K562 (cell line): ENCODE measurements at regions not wholly inside any gene's neighbourhood (a gene's known extent, or its start where the extent isn't known, plus 50 kb on each side); places are given as distances from the start of the nearest gene placed in this dataset.

Experiments
- ATAC-seq: fragments of 200-7000 bp; cut with Tn5 transposase; 3 replicates; pipeline ENCODE4 v1.9.1; 2020; ENCODE audit warnings: moderate library complexity
- BruUV-seq: library from RNA; stranded (reverse); fragments of 400-500 nt; replicated peaks from 2 replicates; lab custom pipeline; 2021; lab: Mats Ljungman, UMichigan
- CTCF ChIA-PET: fragments of 300-600 bp; formaldehyde crosslinking; extraction: SDS; loops from one replicate; lab custom pipeline; 2021; ENCODE audit warnings: low intra/inter-chr PET ratio; lab: Yijun Ruan, JAX
- POLR2A ChIA-PET: fragments of 300-600, 350-650 bp; sonication (Branson Sonifier 250); formaldehyde crosslinking; extraction: SDS; loops from one replicate; lab custom pipeline; 2021; ENCODE audit warnings: antibody characterized with exemption, inconsistent platforms; lab: Yijun Ruan, JAX
- DNase-seq, 4 experiments: peaks; one replicate each; pipeline versions ENCODE4 v3.0.0 to v3.0.0-alpha.2; 2011 to 2018; ENCODE audit warnings: low spot score in 3 of 4, mixed read lengths in 3 of 4; ENCODE audit errors: extremely low read depth in 1 of 4
- FAIRE-seq: peaks from 2 replicates; lab custom pipeline; 2011; peaks lifted over from hg19 to GRCh38; lab: Jason Lieb, UNC
- H2AFZ ChIP-seq: 2 replicates; pipeline ENCODE4 v1.6.0; 2011; ENCODE audit warnings: low read depth, low read length, control low read depth, inconsistent platforms
- H3K27ac ChIP-seq: fragments of 200-600 bp; 3 replicates; pipeline ENCODE4 v1.8.0; 2011; ENCODE audit warnings: low read depth, mild to moderate bottlenecking, control low read depth, inconsistent platforms, low read length, moderate library complexity, mixed read lengths; ENCODE audit errors: extremely low read depth
- H3K27me3 ChIP-seq, 2 experiments: fragments of 300-600 bp in 1 of 2; 2 replicates in 1 of 2; 3 replicates in 1 of 2; pipeline versions ENCODE4 v1.6.0 to v1.8.0; 2011; ENCODE audit warnings: inconsistent platforms in 2 of 2, low read length in 2 of 2, mild to moderate bottlenecking in 1 of 2, mixed read lengths in 1 of 2, moderate library complexity in 1 of 2; ENCODE audit not compliant: control insufficient read depth in 2 of 2, insufficient read depth in 2 of 2
- H3K36me3 ChIP-seq: fragments of 300-600 bp; 3 replicates; pipeline ENCODE4 v1.8.0; 2011; ENCODE audit warnings: mild to moderate bottlenecking, low read length, inconsistent platforms; ENCODE audit not compliant: control insufficient read depth, insufficient read depth
- H3K4me1 ChIP-seq, 2 experiments: fragments of 200-600 bp in 1 of 2; replicated peaks in 1 of 2; 2 replicates in 1 of 2; 3 replicates in 1 of 2; pipeline versions ENCODE4 v1.5.1 to v1.8.0; 2011; ENCODE audit warnings: inconsistent platforms in 2 of 2, low read length in 2 of 2, mild to moderate bottlenecking in 1 of 2, mixed read lengths in 1 of 2, moderate library complexity in 1 of 2; ENCODE audit not compliant: control insufficient read depth in 2 of 2, insufficient read depth in 2 of 2
- H3K4me2 ChIP-seq: 2 replicates; pipeline ENCODE4 v1.6.1; 2011; ENCODE audit warnings: low read length, control low read depth, inconsistent platforms, mixed read lengths; ENCODE audit not compliant: insufficient read depth
- H3K4me3 ChIP-seq: fragments of 200-600 bp; sonication (generic), shearing (Covaris generic); 2 replicates; pipeline ENCODE4 v1.5.1; 2016; ENCODE audit warnings: control low read depth, inconsistent platforms
- H3K79me2 ChIP-seq: fragments of 200-600 bp; 3 replicates; pipeline ENCODE4 v1.8.0; 2011; ENCODE audit warnings: low read length, inconsistent platforms; ENCODE audit not compliant: control insufficient read depth, insufficient read depth
- H3K9ac ChIP-seq, 2 experiments: 2 replicates each; pipeline versions ENCODE4 v1.6.0 to v1.6.1; 2011; ENCODE audit warnings: low read depth in 2 of 2, low read length in 2 of 2, control low read depth in 1 of 2, inconsistent platforms in 1 of 2, mild to moderate bottlenecking in 1 of 2, mixed read lengths in 1 of 2; ENCODE audit not compliant: insufficient read depth in 1 of 2
- H3K9me1 ChIP-seq: one replicate; pipeline ENCODE4 v1.6.0; 2011; ENCODE audit warnings: inconsistent platforms, mild to moderate bottlenecking, low read length, moderate library complexity; ENCODE audit not compliant: control insufficient read depth, insufficient read depth
- H3K9me3 ChIP-seq: replicated peaks from 2 replicates; pipeline ENCODE4 v1.5.1; 2011; ENCODE audit warnings: low read depth, low read length, inconsistent platforms; ENCODE audit not compliant: control insufficient read depth, insufficient read depth
- H4K20me1 ChIP-seq: replicated peaks from 2 replicates; pipeline ENCODE4 v1.6.1; 2011; ENCODE audit warnings: low read length, inconsistent platforms, mixed read lengths; ENCODE audit not compliant: control insufficient read depth, insufficient read depth
- CBFA2T2 ChIP-seq: fragments of 450-650 bp; conservative IDR thresholded peaks from 2 replicates; pipeline ENCODE4 v1.6.1; 2017; ENCODE audit warnings: mild to moderate bottlenecking
- CBX2 ChIP-seq: fragments of 200-600 bp; sonication (generic); IDR thresholded peaks from one replicate; pipeline ENCODE4 v1.6.1; 2012; ENCODE audit warnings: mild to moderate bottlenecking, low read length, inconsistent platforms; ENCODE audit not compliant: insufficient read depth, poor library complexity, severe bottlenecking
- NFRKB ChIP-seq: fragments of 450-650 bp; IDR thresholded peaks from 2 replicates; pipeline ENCODE4 v1.6.1; 2016; ENCODE audit warnings: low read depth
- POLR2H ChIP-seq: IDR thresholded peaks from 2 replicates; pipeline ENCODE4 v1.6.1; 2016; ENCODE audit warnings: missing genetic modification characterization, low read depth, mild to moderate bottlenecking, control low read depth, missing compliant biosample characterization, moderate library complexity
- ZBTB9 ChIP-seq: fragments of 450-650 bp; formaldehyde crosslinking; IDR thresholded peaks from 2 replicates; pipeline ENCODE4 v1.4.0; 2020; ENCODE audit warnings: mild to moderate bottlenecking, moderate library complexity
- ZFP91 ChIP-seq: sonication (generic); formaldehyde crosslinking; IDR thresholded peaks from 2 replicates; pipeline ENCODE4 v1.8.0; 2022; ENCODE audit warnings: mild to moderate bottlenecking, missing genetic modification reagents
- ZNF143 ChIP-seq: sonication (generic); formaldehyde crosslinking; IDR thresholded peaks from 2 replicates; pipeline ENCODE4 v1.9.0; 2022; ENCODE audit warnings: mild to moderate bottlenecking, missing genetic modification reagents
- ZNF184 ChIP-seq: sonication (generic); formaldehyde crosslinking; IDR thresholded peaks from 2 replicates; pipeline ENCODE4 v1.5.0; 2020; ENCODE audit warnings: missing genetic modification reagents
- ZNF408 ChIP-seq: fragments of 250-450 bp; sonication (Bioruptor Pico); IDR thresholded peaks from 2 replicates; pipeline ENCODE4 v1.4.0; 2020; ENCODE audit warnings: low read depth, mild to moderate bottlenecking, moderate library complexity
- ZNF444 ChIP-seq: fragments of 250-450 bp; sonication (Bioruptor Pico); IDR thresholded peaks from 2 replicates; pipeline ENCODE4 v1.4.0; 2020; ENCODE audit warnings: mild to moderate bottlenecking, moderate library complexity
- ZNF707 ChIP-seq: fragments of 250-450 bp; sonication (Bioruptor Pico); conservative IDR thresholded peaks from 2 replicates; pipeline ENCODE4 v1.8.0; 2022; ENCODE audit warnings: inconsistent platforms, mild to moderate bottlenecking, moderate library complexity
- WGBS: fragments of 100-300 bp; shearing (Covaris generic); methylation state at CpG from one replicate; pipeline ENCODE4 v1.1.6; 2016; ENCODE audit warnings: low coverage, mixed read lengths; ENCODE audit not compliant: insufficient coverage; ENCODE audit errors: missing lambda C conversion rate; 5-methylcytosine and 5-hydroxymethylcytosine counted together
- in situ Hi-C: fragments of 300-500 bp; cut with MboI; formaldehyde crosslinking; loops from 4 replicates; pipeline ENCODE4 v1.15.0; 2018; ENCODE audit warnings: inconsistent platforms, mixed read lengths
- intact Hi-C: fragments of 100-400 bp; cut with micrococcal nuclease; formaldehyde crosslinking; loops from 2 replicates; pipeline ENCODE4 v1.14.2; 2022
- TF ChIP-seq, protein P1 (sequence below): fragments of 250-450 bp; sonication (Bioruptor Pico); IDR thresholded peaks from 2 replicates; pipeline ENCODE4 v1.4.0; 2020

DNA sequence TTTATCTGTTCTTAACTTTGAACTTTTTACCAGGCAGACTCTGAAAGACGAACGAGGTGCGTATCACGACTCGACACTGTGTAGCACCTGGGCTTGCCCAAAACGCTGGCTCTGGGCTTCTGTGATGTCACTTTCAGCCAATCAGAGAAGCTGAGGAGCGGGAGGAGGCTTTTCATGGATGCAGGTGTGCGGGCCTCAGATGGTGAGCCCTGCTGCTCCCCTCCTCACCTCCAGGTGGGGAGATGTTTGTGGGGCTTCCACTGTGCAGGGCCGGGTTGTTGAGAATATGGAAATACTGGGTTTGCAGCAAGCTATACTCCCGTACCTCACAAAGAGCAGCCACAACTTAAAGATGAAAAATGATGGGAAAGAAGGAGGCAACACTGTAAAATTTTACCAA lies 246.3 kb downstream of the IRX2 start (continued):
- no peak for TF ChIP-seq ZBTB9 (CRISPR knock-in tag)

DNA sequence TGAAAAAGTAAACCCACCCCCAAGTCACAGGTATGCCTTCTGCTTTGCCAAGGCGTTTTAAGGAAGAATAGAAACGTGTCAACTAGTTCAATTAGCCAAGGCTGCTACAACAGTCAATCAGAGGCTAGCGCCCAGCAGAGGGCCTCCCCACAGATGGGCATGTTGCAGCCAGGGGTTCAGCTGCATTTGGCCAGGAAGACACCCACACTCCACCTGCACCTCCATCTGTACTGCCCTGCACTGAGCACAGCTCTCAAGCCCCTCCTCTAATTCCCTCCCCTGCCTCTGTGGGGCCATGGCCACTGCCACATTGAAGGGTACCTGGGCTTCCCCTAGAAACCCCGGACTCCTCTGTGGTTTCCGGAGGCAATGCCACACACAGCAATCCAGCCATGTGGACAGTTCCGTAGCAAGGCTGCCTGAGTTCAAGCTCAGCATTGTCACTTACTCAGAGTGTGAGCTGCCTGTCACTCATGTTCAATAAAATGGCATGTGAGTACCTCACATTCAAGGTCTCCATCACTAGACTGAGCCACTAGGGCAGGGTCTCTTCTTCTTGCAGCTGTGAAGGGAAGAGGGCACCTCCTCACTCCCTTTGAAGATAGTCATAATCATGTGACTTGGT lies 248.4 kb downstream of the IRX2 start:
- Histone ChIP-seq H3K27ac (no peak overlapping the region), H4K20me1 (no peaks in the 10 kb centered on the region), H3K9me1 (no peaks in the 10 kb centered on the region), H3K4me1 (no peaks in the 10 kb centered on the region), H3K79me2 (no peaks in the 10 kb centered on the region), H3K27me3 (no peaks in the 10 kb centered on the region; a peak in 1 of 5 replicates), H3K9ac (no peak overlapping the region), H3K36me3 (no peaks in the 10 kb centered on the region), H3K4me2 (no peak overlapping the region), H3K4me3 (no peak overlapping the region), H2AFZ (no peak overlapping the region), H3K9me3 (no peaks in the 10 kb centered on the region)
- intact Hi-C loops = no loop called here
- DNase-seq (no peak), FAIRE-seq (no peak), ATAC-seq (no peak)
- BruUV-seq = no TSS peak
- WGBS = 0% methylated on average over 6 of the region's 6 CpGs
- in situ Hi-C loops = no loop called here
- CTCF ChIA-PET = no interaction called here
- POLR2A ChIA-PET = no interaction called here
- no peak for TF ChIP-seq CBX2
- no peak for TF ChIP-seq ZNF707 (CRISPR knock-in tag)
- TF ChIP-seq ZFP91 (CRISPR knock-in tag) = no peak
- TF ChIP-seq, protein P1, sequence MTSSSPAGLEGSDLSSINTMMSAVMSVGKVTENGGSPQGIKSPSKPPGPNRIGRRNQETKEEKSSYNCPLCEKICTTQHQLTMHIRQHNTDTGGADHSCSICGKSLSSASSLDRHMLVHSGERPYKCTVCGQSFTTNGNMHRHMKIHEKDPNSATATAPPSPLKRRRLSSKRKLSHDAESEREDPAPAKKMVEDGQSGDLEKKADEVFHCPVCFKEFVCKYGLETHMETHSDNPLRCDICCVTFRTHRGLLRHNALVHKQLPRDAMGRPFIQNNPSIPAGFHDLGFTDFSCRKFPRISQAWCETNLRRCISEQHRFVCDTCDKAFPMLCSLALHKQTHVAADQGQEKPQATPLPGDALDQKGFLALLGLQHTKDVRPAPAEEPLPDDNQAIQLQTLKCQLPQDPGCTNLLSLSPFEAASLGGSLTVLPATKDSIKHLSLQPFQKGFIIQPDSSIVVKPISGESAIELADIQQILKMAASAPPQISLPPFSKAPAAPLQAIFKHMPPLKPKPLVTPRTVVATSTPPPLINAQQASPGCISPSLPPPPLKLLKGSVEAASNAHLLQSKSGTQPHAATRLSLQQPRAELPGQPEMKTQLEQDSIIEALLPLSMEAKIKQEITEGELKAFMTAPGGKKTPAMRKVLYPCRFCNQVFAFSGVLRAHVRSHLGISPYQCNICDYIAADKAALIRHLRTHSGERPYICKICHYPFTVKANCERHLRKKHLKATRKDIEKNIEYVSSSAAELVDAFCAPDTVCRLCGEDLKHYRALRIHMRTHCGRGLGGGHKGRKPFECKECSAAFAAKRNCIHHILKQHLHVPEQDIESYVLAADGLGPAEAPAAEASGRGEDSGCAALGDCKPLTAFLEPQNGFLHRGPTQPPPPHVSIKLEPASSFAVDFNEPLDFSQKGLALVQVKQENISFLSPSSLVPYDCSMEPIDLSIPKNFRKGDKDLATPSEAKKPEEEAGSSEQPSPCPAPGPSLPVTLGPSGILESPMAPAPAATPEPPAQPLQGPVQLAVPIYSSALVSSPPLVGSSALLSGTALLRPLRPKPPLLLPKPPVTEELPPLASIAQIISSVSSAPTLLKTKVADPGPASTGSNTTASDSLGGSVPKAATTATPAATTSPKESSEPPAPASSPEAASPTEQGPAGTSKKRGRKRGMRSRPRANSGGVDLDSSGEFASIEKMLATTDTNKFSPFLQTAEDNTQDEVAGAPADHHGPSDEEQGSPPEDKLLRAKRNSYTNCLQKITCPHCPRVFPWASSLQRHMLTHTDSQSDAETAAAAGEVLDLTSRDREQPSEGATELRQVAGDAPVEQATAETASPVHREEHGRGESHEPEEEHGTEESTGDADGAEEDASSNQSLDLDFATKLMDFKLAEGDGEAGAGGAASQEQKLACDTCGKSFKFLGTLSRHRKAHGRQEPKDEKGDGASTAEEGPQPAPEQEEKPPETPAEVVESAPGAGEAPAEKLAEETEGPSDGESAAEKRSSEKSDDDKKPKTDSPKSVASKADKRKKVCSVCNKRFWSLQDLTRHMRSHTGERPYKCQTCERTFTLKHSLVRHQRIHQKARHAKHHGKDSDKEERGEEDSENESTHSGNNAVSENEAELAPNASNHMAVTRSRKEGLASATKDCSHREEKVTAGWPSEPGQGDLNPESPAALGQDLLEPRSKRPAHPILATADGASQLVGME (CRISPR knock-in tag) = no peak
- no peak for TF ChIP-seq POLR2H (tag)
- TF ChIP-seq ZNF143 (CRISPR knock-in tag) = no peak
- no peak for TF ChIP-seq ZNF184 (CRISPR knock-in tag)
- TF ChIP-seq ZNF444 (CRISPR knock-in tag) = no peak
- TF ChIP-seq ZNF408 (CRISPR knock-in tag) = no peak
- no peak for TF ChIP-seq NFRKB
- TF ChIP-seq CBFA2T2 = no peak
